CD4-positive, alpha-beta T cell treated with Interferon alpha-2 for 1 hour (primary cell): ENCODE measurements at regions not wholly inside any gene's neighbourhood (a gene's known extent, or its start where the extent isn't known, plus 50 kb on each side); places are given as distances from the start of the nearest gene placed in this dataset.

Source experiments
- DNase-seq, 2 donors: peaks; one replicate each; pipeline ENCODE4 v3.0.0-alpha.2; 2020 to 2022

DNA sequence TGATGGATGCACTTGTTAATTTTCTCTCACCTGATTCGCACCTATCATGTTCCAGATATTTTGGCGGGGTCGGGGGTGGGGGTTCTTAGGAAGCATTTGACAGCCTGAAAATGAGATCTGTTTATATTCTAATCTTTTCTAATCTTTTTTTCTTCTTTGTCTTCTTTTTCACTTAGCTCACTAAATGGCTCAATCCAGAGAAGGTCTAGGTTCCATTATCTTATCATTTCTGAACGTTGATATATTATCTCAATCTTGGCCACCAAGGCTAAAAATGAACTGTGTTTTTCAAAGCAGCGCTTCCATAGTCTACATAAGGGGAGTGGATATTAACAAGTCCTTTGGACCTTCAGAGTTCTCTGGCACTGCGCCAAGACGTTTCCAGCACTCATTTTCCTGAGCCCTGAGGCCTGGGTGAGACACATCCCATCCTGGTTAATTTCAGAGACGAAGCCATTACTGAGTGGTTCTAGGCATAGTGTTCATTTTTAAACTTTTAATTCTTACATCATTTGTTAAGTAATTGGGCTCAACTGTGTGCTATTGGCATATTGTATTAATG is 229.0 kb downstream of the SOX11 start:
- DNase-seq = no peak

DNA sequence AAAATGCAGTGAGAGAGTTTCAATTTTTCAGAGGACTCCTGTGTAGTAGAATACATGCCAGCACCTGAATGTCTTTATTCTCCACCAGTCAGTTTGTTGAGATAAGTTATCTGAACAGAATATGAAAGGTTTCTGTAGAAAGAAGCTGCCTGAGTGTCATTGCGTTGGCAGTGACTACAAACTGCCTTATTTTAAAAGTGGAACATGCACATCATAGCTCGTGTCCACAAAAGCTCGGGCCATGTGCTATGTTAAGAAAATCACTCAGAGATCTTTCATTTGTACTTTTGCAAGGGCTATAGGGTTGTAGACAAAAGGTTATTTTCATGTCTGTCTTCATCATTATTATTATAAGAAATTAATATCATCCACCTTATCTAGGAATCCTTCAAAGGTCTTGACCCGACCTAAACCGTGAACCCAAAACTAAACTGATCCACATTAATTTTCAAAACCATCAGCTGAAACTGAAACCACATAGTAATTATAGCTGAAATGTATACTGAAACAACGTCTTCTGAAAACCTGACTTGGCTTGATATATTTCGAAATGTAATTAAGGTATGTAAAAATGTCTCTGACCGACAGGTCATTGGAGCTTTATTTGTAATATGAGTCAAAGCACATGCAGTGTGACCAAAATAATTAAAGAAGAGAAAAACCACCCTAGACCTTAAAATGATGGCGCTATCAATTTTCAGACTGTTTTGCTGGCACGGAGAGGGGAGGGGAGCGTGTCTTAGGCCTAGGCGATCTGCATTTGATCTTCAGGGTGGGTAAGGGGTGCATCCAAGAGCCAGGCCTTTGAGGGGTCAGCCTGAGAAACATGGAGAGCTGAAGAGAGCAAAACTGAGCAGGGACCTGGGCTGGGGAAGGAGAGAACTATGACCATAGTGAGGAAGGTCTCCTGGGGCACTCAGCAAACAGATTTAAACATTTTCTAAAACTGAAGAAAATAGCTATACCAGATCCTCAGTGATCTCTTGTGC is 232.1 kb downstream of the SOX11 start:
- DNase-seq = no peak

DNA sequence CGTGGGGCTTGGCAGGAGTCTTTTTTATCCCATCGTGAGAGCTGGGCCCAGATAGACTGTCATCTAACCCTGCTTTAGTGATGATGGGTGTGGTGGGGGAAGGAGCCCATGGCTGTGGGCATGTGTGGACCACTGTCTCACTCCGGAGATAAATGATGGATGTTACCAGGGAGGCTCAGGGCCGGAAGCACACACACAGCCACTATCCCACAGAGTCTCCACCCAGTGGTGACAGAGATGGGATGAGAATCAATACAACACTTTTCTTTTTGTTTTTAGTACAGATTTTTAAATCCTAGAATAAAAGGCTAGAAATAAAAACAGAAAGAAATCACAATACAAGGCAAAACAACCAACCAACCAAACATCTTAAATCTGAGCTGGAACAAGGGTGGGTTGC is 233.4 kb downstream of the SOX11 start:
- no peak for DNase-seq

GRCh38 chr2:5926871-5927512 is 234.8 kb downstream of the SOX11 start:
- no peak for DNase-seq

- no peak for DNase-seq
Measured at GRCh38 chr2:5932556-5933469, 240.6 kb downstream of the SOX11 start.

DNA sequence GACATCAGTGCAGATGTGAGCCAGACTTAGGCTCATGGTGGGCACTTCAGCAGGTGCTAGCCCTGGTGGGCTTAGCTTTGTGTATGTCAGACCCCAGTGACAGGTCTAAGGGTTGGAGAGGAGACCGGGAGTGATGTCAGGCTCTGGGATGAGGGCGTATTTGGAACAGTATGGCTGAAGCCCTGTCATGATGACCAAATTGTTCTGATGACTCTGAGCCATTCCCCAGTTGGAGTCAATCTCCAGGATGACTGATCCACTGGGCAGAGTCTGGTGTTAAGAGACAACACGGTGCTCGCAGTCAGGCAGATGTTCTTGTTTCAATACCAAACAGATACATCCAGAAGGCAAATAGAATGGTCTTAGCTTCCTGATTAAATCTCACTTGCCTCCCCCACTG is 241.5 kb downstream of the SOX11 start:
- DNase-seq = no peak

DNA sequence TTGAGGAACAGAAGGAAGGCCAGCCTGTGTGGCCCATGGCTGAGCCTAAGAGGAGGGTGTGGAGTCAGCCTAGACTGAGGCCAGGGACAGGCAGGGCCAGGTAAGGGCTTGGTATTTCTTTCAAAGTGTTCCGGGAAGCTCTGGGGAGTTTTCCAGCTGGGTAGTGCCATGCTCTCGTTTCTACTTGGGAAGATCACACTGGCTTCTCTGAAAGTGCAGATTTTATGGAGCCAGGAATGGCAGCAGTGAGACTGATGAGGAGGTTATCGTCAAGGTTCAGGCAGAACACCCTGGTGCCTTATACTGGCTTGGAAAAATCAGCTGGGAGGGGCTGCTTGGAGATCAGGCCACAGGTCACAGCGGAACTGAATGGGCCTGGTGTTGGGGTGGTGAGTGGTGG is 245.1 kb downstream of the SOX11 start:
- no peak for DNase-seq

- DNase-seq = no peak
Measured at GRCh38 chr2:5937851-5938565, 245.8 kb downstream of the SOX11 start.

- no peak for DNase-seq
Measured at GRCh38 chr2:5938566-5938896, 246.3 kb downstream of the SOX11 start.

DNA sequence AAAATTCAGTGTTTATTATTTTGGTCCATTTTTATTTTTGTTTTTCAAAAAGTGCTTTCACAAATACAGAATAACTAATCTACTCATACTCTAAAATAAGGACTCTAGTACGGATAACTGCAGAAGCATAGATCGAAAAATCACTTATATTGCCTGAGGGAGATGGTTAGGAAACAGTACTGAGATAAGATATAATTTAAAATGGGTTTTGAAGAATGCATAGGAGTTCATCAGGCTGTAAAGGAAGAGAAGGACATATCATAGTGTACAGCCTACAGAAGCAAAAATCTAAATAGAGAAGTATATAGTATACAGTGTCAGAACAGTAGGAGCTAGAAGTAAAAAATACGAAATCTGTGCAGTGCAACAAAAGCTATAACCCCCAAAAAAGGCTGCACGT is 247.4 kb downstream of the SOX11 start:
- no peak for DNase-seq

DNA sequence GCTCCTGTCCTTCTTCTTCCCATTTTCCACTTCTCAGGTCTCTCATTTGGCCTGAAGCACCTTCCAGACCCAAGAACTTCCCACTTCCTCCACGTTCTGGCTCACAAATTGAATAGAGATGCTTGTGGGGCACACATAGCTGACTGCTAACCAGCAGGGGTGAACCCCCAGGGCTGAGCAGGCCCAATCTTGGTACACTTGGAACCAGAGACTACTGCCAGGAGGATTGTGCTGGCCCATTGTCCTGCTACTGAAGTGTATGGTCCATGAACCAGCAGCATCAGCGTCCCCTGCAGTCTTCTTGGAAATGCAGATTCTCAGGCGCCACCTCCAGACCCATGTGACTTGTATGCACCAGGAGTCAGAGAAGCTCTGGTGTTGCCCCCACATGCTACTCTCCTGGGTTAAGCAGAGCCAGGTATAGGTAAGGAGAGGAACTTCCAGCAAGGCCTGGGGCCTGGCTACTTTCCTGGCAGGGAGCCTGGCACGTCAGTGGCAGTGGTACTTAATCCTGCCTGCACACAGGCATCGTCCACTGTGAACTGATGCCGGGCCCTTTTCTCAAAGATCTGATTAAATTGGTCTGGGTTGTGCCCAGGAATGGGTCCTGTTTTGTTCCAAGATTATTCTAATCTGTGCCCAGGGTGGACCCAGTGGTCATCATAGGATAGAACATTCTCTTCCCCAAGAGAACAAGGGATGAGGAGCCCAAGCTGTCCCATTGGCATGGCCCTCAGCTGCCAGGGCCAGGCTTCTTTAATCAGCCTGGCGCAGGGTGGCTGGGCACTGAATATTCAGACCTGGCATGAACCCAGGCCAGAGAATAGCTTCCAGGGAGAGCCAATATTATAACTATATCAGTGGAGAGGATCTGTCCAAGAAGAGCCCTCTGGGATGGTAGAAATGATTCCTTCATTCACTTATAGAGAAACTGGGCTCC is 248.7 kb downstream of the SOX11 start:
- DNase-seq = no peak

DNA sequence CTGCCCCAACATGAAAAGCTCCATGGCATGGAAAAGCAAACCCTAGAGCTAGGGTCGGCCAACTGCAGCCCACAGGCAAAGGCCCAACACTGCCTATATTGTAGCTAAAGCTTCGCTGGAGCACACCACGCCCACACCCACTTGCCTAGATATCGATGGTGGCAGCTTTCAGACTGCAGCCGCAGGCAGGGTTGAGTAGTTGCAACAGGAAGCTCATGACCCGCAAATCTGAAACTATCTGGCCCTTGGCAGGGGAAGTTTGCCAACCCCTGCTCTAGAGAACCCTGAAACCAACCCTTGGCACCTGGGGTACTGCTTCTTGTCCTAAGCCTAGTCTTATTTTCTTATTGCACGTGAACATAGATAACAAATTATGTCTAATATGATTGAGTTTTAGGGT is 250.0 kb downstream of the SOX11 start:
- no peak for DNase-seq

GRCh38 chr2:5945742-5946141 is 253.6 kb downstream of the SOX11 start:
- no peak for DNase-seq

DNA sequence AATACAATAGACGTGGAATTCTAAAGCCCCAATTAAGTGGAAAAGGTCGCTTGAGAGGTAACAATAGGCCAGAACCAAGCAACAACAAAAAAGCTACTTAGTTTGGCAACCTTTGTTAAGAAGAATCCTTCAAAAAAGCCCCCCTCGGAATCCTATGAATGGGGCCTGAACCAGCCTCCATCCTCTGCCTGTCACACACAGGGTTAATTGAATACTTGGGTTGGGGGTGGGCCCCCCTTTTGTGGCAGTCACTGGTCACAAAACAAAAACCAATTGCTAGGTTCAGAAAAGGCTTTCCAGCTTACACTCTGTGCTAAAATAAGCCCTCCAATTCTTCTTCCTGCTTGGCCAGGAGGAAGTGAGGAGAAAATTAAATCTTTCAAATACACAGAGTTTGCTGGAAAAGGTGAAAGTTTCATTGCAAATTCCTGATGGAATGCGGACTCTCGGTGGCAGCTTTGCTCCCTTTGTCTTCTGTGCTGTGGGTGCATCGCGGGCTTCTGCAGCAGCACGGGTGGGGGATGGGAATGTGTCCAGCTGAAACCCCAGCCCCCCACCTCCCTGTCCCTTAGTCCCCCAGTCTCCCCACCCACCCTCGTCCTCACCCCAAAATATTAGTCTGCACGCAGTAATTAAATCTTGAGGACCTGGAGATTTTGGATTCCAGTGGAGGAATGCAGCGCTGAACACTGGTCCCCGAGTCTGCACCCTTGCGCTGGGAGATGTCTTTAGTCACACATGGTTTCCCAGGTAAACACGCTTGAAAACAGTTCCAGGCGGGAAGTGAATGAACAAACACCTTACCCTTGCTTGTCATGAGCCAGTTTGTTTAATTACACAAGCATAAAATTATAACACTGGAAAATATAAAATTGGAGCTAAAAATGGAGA is 254.3 kb downstream of the SOX11 start:
- no peak for DNase-seq

GRCh38 chr2:5950736-5951135 is 258.6 kb downstream of the SOX11 start:
- no peak for DNase-seq

GRCh38 chr2:5951471-5951870 is 259.3 kb downstream of the SOX11 start:
- DNase-seq = no peak

- DNase-seq = no peak
Measured at GRCh38 chr2:5953525-5953924, 261.3 kb downstream of the SOX11 start.

DNA sequence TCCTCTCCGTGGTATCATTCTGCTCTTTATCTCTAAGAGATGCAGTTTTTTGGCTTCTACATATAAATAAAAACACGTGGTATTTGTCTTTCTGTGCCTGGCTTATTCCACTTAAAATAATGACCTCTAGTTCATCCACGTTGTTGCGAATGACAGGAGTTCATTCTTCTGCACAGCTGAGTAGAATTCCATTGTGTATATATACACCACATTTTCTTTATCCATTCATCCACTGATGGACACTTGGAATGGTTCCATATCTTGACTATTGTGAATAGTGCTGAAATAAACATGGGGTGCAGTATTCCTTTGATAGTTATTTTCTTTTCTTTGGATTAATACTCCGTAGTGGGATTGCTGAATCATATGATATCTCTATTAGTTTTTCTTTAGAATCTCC is 262.3 kb downstream of the SOX11 start:
- no peak for DNase-seq

DNA sequence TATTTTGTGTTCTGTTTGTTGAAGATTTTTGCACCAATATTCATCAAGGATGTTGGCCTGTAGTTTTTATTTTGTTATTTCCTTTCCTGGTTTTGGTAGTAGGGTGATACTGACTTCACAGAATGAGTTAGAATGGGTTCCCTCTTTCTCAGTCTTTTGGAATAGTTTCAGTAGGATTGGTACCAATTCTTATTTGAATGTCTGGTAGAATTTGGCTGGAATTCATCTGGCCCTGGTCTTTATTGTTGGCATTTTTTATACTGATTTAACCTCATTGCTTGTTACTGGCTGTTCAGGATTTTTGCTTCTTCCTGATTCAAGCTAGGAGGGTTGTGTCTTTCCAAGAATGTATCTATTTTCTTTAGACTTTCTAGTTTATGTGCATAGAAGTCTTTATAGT is 263.7 kb downstream of the SOX11 start:
- no peak for DNase-seq
